ENCODE measurements at regions not wholly inside any gene's neighbourhood (a gene's known extent, or its start where the extent isn't known, plus 50 kb on each side); places are given as distances from the start of the nearest gene placed in this dataset.

GRCh38 chr2:128797533-128797932, 478.9 kb upstream of the HS6ST1 start:
- H3K4me3 ChIP-seq (ENCODE audit: low read length): no peak overlapping the region
- no peak for TF ChIP-seq ZNF274 (IDR thresholded peaks at IDR 0.05; ENCODE audit: low read depth, low read length)

DNA sequence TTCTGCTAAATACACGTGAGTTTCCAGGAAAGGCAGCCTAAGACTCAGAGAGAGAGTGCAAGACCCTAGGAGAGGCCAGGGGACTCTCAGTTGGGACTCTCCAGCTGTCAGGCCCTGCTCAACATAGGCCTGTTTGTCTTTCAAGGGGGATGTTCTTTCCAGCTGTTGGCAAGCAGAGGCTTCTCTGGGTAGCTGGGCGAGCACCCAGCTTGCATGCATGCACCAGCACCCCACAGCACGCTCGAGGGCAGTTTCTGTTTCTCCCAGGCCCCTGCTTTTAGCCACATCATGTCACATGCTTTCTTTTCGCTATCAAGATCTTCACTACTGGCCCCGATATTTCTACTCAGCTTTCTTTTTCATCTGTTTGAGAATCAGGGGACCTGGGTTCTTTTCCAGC, 479.3 kb upstream of the HS6ST1 start:
- no peak overlapping the region for H3K4me3 ChIP-seq (ENCODE audit: low read length)
- TF ChIP-seq ZNF274 (IDR thresholded peaks at IDR 0.05; ENCODE audit: low read depth, low read length): no peak

GRCh38 chr2:128798502-128799283, 480.0 kb upstream of the HS6ST1 start:
- no peak for TF ChIP-seq ZNF274 (IDR thresholded peaks at IDR 0.05; ENCODE audit: low read depth, low read length)
- no peak overlapping the region for H3K4me3 ChIP-seq (ENCODE audit: low read length)

GRCh38 chr2:128799284-128799552, 480.6 kb upstream of the HS6ST1 start:
- no peak for TF ChIP-seq ZNF274 (IDR thresholded peaks at IDR 0.05; ENCODE audit: low read depth, low read length)
- no peak overlapping the region for H3K4me3 ChIP-seq (ENCODE audit: low read length)

DNA sequence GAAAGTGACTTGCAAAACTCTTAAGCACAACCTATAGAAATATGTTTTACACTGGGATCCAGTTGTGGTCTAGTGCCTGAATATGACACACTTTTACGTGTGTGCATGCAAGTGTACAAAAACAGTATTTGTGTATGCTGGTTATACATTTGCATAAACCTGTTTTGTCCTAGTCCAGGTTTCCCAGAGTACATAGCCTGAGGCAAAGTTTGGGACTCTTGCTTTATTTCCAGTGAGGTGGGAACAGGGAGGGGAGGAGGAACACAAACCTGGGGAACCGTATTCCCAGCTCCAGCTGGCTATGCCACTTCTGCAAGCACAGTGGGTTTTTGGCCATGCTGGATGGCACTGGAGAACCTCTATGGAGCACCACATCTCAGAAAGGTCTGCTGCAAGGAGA, 481.1 kb upstream of the HS6ST1 start:
- no peak overlapping the region for H3K4me3 ChIP-seq (ENCODE audit: low read length)
- no peak for TF ChIP-seq ZNF274 (IDR thresholded peaks at IDR 0.05; ENCODE audit: low read depth, low read length)

- no peak overlapping the region for H3K4me3 ChIP-seq (ENCODE audit: low read length)
- TF ChIP-seq ZNF274 (IDR thresholded peaks at IDR 0.05; ENCODE audit: low read depth, low read length): no peak
These were observed 482.9 kb upstream of the HS6ST1 start for GRCh38 chr2:128801576-128801975.

DNA sequence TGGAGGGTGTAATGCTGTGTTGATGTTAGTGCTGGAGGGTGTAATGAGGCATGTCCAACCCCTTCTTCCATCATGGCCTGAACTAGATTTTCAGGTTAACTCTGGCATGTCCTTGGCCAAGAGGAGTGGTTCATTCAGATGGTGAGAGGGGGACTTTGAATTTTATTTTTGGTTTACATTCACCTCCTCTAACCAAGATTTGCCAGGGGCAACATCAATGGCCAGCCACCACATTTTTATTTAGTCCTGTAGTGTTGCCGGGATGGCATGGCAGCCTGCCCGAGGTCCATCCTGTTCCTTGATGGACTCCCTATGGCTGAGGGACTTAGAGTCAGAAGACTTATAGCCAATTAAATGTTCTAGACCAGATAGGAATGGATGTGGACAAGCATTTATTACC, 484.6 kb upstream of the HS6ST1 start:
- no peak for TF ChIP-seq ZNF274 (IDR thresholded peaks at IDR 0.05; ENCODE audit: low read depth, low read length)
- no peak overlapping the region for H3K4me3 ChIP-seq (ENCODE audit: low read length)

DNA sequence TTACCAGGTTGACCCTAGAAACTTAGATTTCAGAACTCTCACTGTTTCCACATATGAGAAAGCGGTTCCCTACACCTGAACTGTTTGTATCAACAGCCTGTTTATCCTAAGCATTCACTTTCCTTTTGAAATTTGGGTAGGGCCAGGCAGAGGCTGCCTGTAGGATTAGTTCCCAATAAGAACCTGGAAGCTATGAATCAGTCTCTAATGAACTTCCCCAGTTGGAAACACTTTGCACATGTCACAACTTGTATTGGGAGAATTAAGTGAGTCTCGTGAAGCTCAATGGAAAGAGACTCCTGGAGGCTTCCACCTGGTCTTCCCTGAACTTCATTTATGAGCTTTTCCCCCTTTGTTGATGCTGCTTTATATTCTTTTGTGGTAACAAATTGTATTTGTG, 486.6 kb upstream of the HS6ST1 start:
- H3K4me3 ChIP-seq (ENCODE audit: low read length): no peak overlapping the region
- no peak for TF ChIP-seq ZNF274 (IDR thresholded peaks at IDR 0.05; ENCODE audit: low read depth, low read length)

- TF ChIP-seq ZNF274 (IDR thresholded peaks at IDR 0.05; ENCODE audit: low read depth, low read length): no peak
- H3K4me3 ChIP-seq (ENCODE audit: low read length): no peak overlapping the region
These were observed 487.2 kb upstream of the HS6ST1 start for GRCh38 chr2:128805918-128806317.

DNA sequence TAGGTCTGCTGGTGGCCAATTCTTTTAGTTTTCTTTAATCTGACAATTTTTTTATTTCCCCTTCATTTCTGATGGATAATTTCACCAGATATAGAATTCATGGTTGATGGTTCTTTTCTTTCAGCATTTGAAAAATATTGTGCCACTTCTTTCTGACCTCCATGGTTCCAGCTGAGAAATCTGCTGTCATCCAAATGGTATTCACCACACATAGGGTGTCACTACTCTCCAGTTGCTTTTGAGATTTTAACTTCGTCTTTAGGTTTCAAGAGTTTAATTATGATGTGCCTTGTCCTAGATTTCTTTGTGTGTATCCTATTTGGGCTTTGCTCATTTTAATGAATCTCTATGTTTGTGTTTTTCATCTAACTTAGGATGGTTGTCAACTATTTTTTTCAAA, 488.6 kb upstream of the HS6ST1 start:
- no peak overlapping the region for H3K4me3 ChIP-seq (ENCODE audit: low read length)
- no peak for TF ChIP-seq ZNF274 (IDR thresholded peaks at IDR 0.05; ENCODE audit: low read depth, low read length)

GRCh38 chr2:128808462-128809258, 490.0 kb upstream of the HS6ST1 start:
- no peak for TF ChIP-seq ZNF274 (IDR thresholded peaks at IDR 0.05; ENCODE audit: low read depth, low read length)
- H3K4me3 ChIP-seq (ENCODE audit: low read length): no peak overlapping the region

DNA sequence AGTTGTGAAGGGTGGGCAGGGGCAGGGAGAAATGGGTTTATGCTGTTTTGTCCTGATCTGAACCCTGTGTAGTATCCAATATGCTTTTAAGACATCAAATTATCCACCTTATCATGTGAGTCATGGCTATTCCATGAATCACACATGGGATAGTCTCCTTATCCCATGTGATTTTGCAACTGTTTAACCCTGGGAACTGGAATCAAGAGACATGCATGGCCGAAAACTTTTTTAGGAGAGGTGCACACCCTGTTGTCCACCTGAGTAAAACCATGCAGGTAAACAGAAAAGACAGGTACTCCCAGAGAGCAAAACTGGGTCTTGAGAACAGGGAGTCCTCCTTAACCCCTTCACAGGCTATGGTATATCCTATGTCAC, 490.6 kb upstream of the HS6ST1 start:
- no peak overlapping the region for H3K4me3 ChIP-seq (ENCODE audit: low read length)
- no peak for TF ChIP-seq ZNF274 (IDR thresholded peaks at IDR 0.05; ENCODE audit: low read depth, low read length)

GRCh38 chr2:128809880-128810279, 491.2 kb upstream of the HS6ST1 start:
- no peak overlapping the region for H3K4me3 ChIP-seq (ENCODE audit: low read length)
- TF ChIP-seq ZNF274 (IDR thresholded peaks at IDR 0.05; ENCODE audit: low read depth, low read length): no peak

DNA sequence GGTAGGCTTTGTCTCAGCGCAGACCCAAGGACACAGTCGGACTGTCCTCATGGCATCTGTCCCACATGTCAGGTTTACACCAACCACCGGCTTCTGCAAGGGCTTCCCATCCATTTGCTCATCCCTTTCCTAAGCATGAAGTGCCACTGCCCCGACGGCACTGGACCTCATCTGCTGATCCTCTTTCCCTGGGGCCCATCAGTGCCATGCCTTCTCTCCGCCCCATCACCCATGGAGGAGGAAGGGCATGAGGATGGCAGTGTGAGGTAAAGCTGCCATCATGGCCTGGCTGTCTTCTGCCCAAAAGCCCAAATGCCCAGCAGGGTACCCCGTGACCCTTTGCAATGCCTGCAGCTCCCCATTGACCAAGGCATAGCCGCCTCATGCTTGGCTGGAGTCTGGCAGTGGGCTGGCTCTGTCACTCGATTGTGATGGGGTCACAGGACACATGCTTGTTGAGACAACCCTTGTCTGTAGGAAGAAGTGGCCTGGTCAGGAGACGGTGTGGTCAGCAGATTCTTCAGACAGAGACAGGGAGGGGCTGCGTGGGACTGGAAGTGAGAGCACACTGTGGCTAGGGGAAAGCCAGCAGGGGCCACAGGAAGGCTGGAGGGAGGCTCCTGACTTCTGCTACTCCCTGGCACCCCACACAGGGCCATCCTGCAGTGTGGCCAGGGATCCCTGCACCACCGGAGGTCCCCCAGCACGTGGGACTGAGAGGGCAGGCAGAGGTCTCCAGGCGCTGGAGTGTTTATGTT, 493.7 kb upstream of the HS6ST1 start:
- TF ChIP-seq ZNF274 (IDR thresholded peaks at IDR 0.05; ENCODE audit: low read depth, low read length): no peak
- no peak overlapping the region for H3K4me3 ChIP-seq (ENCODE audit: low read length)

Measured in GM08714 (cell line).